HG03378 (cell line): ENCODE measurements at regions not wholly inside any gene's neighbourhood (a gene's known extent, or its start where the extent isn't known, plus 50 kb on each side); places are given as distances from the start of the nearest gene placed in this dataset.

Source experiments
- ATAC-seq: cut with Tn5 transposase; IDR thresholded peaks from one replicate; pipeline ENCODE4 v1.9.1; 2021; ENCODE audit warnings: mild to moderate bottlenecking, moderate library complexity; ENCODE audit not compliant: unreplicated experiment

GRCh38 chr2:18639756-18640453 lies 50.5 kb upstream of the NT5C1B start:
- no peak for ATAC-seq
